NCI-H2029 (cell line): ENCODE measurements at regions not wholly inside any gene's neighbourhood (a gene's known extent, or its start where the extent isn't known, plus 50 kb on each side); places are given as distances from the start of the nearest gene placed in this dataset.

Experiments
- DNase-seq: peaks from one replicate; lab custom pipeline; 2025; lab: John Stamatoyannopoulos, UW

DNA sequence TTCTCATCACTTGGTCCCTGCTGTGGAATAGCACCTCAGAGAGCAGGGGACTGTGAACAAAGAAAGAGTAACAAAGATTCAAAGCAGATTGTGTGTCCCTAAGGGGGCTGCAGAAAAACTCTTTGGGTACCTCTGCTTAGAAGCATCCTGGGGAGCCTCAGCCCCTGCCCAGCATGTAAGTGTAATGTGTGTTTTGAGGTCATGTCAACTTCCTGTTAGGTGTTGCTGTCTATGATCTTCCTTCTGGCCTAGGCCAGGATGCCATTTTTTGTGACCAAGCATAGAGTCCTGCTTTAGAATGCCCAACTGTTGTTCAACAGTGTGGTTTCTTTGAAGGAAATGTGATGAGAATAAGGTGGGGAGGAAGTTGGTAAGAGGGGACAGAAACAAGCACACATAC, 77.1 kb upstream of the BCL6 start:
- no peak for DNase-seq

GRCh38 chr3:187823746-187824145, 78.5 kb upstream of the BCL6 start:
- DNase-seq: no peak

DNA sequence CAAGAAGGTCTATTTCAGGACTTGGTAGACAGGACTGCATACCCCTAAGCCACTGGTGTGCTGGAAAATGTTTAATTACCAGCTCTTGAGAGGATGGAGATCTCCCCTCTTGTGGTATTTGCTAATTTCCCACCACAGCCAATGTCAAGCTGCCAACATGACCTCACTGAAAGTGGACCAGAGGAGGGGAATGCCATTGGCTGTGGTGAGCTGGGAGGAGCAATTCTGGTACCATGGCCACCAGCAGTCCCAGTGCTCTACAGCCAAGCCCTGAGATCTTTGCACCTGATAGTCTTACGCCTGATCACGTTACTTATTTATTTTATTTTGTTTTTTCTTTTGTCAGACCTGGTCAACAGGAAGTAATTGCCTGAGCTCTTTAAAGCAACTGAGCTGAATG, 82.5 kb upstream of the BCL6 start:
- DNase-seq: no peak

GRCh38 chr3:187828579-187829452, 83.5 kb upstream of the BCL6 start:
- DNase-seq: no peak

DNA sequence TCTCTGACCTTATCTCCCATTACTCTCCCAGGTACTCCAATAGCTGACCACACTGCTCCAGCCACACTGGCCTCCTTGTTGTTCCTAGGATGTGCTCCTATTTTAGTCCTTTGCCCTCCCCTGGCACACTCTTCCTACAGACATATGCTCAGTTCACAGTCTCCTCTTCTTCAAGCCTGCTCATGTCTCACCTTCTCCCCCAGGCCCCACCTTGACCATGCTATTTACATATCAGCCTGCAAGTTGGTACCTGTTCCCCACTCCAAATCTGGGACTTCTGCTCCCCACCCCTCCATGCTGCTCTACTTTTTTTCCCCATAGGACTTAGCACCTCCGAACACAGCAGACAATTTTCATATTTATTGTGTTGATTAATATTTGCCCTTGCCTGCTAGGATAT, 84.9 kb upstream of the BCL6 start:
- no peak for DNase-seq

- DNase-seq: no peak
Observed at GRCh38 chr3:187831125-187832051, 86.1 kb upstream of the BCL6 start.

DNA sequence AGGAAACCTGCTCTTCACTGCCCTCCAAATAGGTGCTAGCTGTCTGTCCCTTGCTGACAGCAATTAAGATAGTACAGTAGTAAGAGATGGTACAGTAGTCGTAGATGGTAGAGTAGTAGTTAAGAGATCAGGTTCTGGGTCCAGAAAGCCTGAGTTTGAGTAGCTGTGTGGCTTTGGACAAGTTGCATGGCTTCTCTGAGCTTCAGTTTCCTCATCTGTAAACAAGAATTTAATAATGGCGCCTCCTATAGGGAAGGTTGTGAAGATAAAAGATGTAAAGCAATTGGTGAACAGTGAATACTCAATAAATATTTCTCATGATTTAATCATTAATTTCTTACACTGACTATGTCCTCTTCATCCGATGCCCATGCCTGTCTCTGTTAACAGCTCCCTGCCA, 86.9 kb upstream of the BCL6 start:
- no peak for DNase-seq

DNA sequence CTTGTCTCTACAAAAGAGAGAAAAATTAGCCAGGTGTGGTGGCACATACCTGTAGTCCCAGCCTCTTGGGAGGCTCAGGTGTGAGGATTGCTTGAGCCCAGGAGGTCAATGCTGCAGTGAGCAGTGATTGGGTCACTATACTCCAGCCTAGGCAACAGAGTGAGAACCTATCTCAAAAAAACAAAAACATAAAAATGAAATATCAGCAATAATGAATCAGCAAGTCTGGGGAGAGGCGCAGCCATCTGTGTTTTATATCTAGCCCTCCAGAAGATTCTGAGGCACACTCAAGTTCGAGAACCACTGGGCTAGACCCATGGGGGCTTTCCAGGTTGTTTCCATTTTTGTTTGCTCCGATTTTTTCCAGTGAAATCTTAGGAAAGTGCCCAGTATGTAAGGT, 88.1 kb upstream of the BCL6 start:
- no peak for DNase-seq

GRCh38 chr3:187833799-187834578, 88.7 kb upstream of the BCL6 start:
- no peak for DNase-seq

DNA sequence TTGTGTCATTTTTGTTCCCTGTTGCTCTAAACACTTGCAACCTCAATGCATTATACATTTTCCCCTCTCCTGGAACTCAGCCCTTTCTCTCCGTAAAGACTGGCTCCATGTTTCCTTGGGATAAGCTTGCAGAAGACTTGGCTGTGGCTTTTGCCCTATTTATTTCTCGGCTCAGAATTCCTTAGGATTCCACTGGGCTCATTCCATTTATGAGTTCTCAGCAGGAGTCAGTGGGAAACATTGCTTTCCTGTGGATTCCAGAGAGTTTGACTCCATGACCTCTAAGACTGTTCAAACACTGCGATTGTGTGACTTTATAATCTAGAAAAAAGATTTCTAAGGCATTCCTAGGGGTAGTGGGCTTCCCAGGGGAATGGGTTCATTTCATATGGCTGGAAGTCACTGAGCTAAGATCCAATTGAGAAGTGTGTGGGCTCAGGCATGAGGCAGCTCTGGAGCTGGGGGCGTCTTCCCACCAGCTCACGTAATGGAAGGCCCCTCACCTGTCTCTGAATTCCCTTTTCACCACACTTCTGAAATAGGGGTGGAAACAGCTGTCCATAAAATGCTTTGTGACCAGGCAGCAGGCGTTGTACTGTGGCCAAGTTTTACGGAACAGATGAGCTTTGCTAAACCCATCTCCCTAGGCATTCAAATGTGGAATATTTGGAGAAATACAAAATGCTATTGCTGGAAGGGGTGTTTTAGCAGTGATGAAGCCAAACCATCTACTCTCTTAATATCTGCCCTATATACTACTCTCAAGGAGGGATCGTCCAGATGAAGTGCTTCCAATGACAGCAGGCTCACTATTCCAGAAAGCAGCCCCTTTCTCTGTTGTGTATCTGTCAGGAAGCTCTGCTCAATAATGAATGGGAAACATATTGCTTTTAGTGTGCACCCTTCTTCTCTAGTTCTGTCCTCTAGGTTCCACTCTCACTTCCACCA, 91.8 kb upstream of the BCL6 start:
- DNase-seq: no peak

- no peak for DNase-seq
Observed at GRCh38 chr3:187838016-187838540, 92.8 kb upstream of the BCL6 start.

DNA sequence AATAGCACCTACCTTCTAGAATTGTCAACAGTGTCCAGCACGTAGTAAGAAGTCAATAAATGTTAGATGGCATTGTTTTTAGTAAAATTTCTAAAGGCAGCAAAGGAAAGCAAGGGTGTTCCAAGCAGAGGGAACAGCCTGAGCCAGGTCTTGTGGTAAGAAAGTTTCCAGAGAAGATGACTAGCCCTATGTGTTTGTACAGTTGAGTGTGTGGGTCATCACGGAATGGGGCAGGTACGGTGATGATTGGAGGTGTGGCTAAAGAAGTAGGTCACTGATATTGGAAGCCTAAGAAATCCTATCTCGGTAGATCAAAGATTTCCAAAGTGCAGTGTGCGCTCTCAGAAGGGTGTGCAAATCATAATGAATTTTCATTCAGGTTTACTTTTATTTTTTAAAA, 94.2 kb upstream of the BCL6 start:
- no peak for DNase-seq

DNA sequence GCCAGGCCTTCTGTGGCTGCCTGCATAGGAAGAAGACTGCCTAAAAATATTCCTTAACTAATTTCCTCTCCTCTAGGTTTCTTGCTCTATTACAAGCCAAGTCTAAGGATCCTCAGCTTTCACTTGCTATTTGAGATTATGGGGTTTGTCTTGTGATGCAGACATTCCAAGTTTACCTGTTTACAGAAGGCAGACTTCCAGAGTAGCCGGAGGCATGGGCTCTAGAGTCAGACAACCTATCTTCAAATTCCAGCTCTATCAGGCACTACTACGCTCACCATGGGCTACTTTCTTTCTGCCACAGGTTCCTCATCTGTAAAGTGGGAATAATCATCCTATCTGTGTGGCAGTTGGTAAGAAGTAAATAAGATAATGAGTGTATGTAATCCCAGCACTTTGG, 95.6 kb upstream of the BCL6 start:
- DNase-seq: no peak

GRCh38 chr3:187841560-187841959, 96.3 kb upstream of the BCL6 start:
- DNase-seq: no peak

DNA sequence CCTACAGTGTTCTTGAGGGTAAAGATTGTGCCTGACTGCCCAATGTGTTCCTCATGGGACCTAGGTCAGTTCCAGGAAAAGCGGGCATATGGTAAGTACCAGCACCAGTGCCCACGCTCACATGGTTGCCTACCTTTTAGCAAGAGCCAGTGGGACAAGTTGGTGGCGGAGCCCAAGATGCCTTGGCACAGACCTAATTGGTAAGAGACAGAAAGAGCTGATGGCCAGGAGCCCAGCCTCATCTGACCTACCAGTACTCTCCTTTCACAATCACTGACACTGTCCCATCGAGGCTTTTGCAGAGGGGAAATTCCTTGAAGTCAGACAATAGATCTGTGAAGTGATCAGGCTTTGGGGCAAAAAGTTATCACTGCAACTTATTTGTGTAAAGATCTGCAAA, 98.4 kb upstream of the BCL6 start:
- DNase-seq: no peak

DNA sequence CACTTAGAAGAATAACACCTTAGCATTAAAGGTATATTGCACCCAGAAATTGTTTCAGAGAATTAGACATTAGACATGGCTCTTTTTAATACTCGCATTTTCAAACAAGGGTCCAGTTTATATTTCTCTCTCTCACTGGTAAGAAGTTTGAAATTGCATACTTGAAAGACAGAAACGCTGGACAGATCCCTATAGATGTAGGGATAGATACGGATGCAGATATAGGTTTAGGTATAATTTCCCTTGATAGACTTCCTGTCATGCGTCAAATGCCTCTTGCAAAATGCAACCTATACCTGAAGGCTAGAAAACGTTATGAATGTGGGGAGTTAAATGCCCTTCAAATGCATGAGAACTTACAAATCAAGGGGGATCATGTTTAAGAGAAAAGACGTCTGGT, 99.4 kb upstream of the BCL6 start:
- no peak for DNase-seq

- DNase-seq: no peak
Observed at GRCh38 chr3:187845826-187846225, 100.6 kb upstream of the BCL6 start.

- DNase-seq: no peak
Observed at GRCh38 chr3:187848401-187848800, 103.1 kb upstream of the BCL6 start.

GRCh38 chr3:187849016-187849654, 103.9 kb upstream of the BCL6 start:
- no peak for DNase-seq

GRCh38 chr3:187850258-187850921, 105.1 kb upstream of the BCL6 start:
- no peak for DNase-seq
